ENCODE measurements at regions not wholly inside any gene's neighbourhood (a gene's known extent, or its start where the extent isn't known, plus 50 kb on each side); places are given as distances from the start of the nearest gene placed in this dataset.
"Not testable (repeated sequence)": the region's sequence is repeated elsewhere in the genome, so short reads cannot be mapped to it uniquely, and the experiment has no call there.

- no peak for DNase-seq
Measured at GRCh38 chr7:68121056-68121455, 1124.4 kb downstream of the TYW1 start.

- no peak for DNase-seq
Measured at GRCh38 chr7:68121655-68122054, 1125.0 kb downstream of the TYW1 start.

GRCh38 chr7:68122801-68123200 is 1126.2 kb downstream of the TYW1 start:
- no peak for DNase-seq

- DNase-seq = no peak
Measured at GRCh38 chr7:68125168-68125567, 1128.5 kb downstream of the TYW1 start.

GRCh38 chr7:68133045-68133444 is 1136.4 kb downstream of the TYW1 start:
- no peak for DNase-seq

- no peak for DNase-seq
Measured at GRCh38 chr7:68143345-68143744, 1146.7 kb downstream of the TYW1 start.

GRCh38 chr7:68146983-68147382 is 1150.3 kb downstream of the TYW1 start:
- no peak for DNase-seq

- DNase-seq = no peak
Measured at GRCh38 chr7:68147614-68148238, 1151.1 kb downstream of the TYW1 start.

GRCh38 chr7:68148440-68148839 is 1151.8 kb downstream of the TYW1 start:
- DNase-seq = no peak

GRCh38 chr7:68152205-68152604 is 1155.6 kb downstream of the TYW1 start:
- DNase-seq = no peak

- DNase-seq = no peak
Measured at GRCh38 chr7:68155676-68156075, 1159.0 kb downstream of the TYW1 start.

- no peak for DNase-seq
Measured at GRCh38 chr7:68158686-68159295, 1162.2 kb downstream of the TYW1 start.

- DNase-seq = no peak
Measured at GRCh38 chr7:68162712-68163111, 1166.1 kb downstream of the TYW1 start.

- no peak for DNase-seq
Measured at GRCh38 chr7:68166525-68166924, 1169.9 kb downstream of the TYW1 start.

GRCh38 chr7:68173513-68173912 is 1176.9 kb downstream of the TYW1 start:
- DNase-seq = no peak

GRCh38 chr7:68176974-68177373 is 1180.3 kb downstream of the TYW1 start:
- no peak for DNase-seq

- no peak for DNase-seq
Measured at GRCh38 chr7:68180761-68181160, 1184.1 kb downstream of the TYW1 start.

- DNase-seq = no peak
Measured at GRCh38 chr7:68183176-68183575, 1186.5 kb downstream of the TYW1 start.

GRCh38 chr7:68185631-68186456 is 1189.2 kb downstream of the TYW1 start:
- no peak for DNase-seq

GRCh38 chr7:68187532-68187931 is 1190.9 kb downstream of the TYW1 start:
- DNase-seq = no peak

GRCh38 chr7:68192941-68193340 is 1196.3 kb downstream of the TYW1 start:
- DNase-seq = no peak

- not testable (repeated sequence) for DNase-seq
Measured at GRCh38 chr7:68195642-68196041, 1199.0 kb downstream of the TYW1 start.

- no peak for DNase-seq
Measured at GRCh38 chr7:68200051-68200670, 1203.5 kb downstream of the TYW1 start.

- no peak for DNase-seq
Measured at GRCh38 chr7:68203251-68203650, 1206.6 kb downstream of the TYW1 start.

All from cortex of kidney (tissue), 1 donor.